ENCODE measurements at regions not wholly inside any gene's neighbourhood (a gene's known extent, or its start where the extent isn't known, plus 50 kb on each side); places are given as distances from the start of the nearest gene placed in this dataset.

DNA sequence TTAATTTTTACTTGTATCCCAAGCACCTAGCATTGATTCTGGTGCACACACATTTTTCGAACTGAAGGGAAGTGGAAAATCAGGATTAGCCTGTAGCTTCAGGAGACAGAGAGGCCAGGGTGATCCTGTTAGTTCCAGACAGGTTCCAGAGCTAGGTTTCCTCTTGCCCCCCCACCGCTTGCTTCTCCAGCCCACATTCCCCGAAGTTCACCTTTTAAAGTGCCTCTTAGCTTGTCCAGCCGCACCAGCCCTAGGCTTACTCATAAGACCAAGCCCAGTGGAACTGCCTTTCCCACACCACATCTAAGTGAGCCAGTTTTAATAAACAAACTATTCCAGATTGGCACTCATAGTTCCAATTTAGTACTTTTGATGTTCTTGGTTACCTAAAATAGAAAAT, 898.6 kb upstream of the KLHL29 start:
- DNase-seq: no peak
- no peak for TF ChIP-seq CTCF (IDR thresholded peaks at IDR 0.05; ENCODE audit: borderline replicate concordance, extremely low read depth, low read length, poor library complexity, severe bottlenecking)
- Histone ChIP-seq H3K4me1 (ENCODE audit: insufficient read depth, low read length) (no peaks in the 10 kb centered on the region), H3K4me2 (ENCODE audit: insufficient read depth, low read length) (no peak overlapping the region), H3K36me3 (ENCODE audit: insufficient read depth, low read length) (no peaks in the 10 kb centered on the region), H3K27ac (ENCODE audit: low read length) (no peak overlapping the region), H4K20me1 (ENCODE audit: insufficient read depth, low read length) (no peaks in the 10 kb centered on the region), H3K79me2 (ENCODE audit: insufficient read depth, low read length) (no peaks in the 10 kb centered on the region), H3K9ac (ENCODE audit: low read depth, low read length) (no peak overlapping the region), H3K9me3 (ENCODE audit: insufficient read depth, low read length, severe bottlenecking) (no peaks in the 10 kb centered on the region), H2AFZ (ENCODE audit: low read depth, low read length) (no peak overlapping the region), H3K4me3 (ENCODE audit: low read depth in 1 of 2, low read length in 2 of 2) (no peak overlapping the region), H3K27me3 (ENCODE audit: insufficient read depth, low read length, poor library complexity) (no peaks in the 10 kb centered on the region)
- ATAC-seq (ENCODE audit: insufficient read depth, low read depth): no peak

GRCh38 chr2:22487036-22487435, 897.9 kb upstream of the KLHL29 start:
- Histone ChIP-seq H4K20me1 (ENCODE audit: insufficient read depth, low read length) (no peaks in the 10 kb centered on the region), H3K4me1 (ENCODE audit: insufficient read depth, low read length) (no peaks in the 10 kb centered on the region), H3K9me3 (ENCODE audit: insufficient read depth, low read length, severe bottlenecking) (no peaks in the 10 kb centered on the region), H3K27ac (ENCODE audit: low read length) (no peak overlapping the region), H3K27me3 (ENCODE audit: insufficient read depth, low read length, poor library complexity) (no peaks in the 10 kb centered on the region), H2AFZ (ENCODE audit: low read depth, low read length) (no peak overlapping the region), H3K79me2 (ENCODE audit: insufficient read depth, low read length) (no peaks in the 10 kb centered on the region), H3K36me3 (ENCODE audit: insufficient read depth, low read length) (no peaks in the 10 kb centered on the region), H3K9ac (ENCODE audit: low read depth, low read length) (no peak overlapping the region), H3K4me3 (ENCODE audit: low read depth in 1 of 2, low read length in 2 of 2) (no peak overlapping the region), H3K4me2 (ENCODE audit: insufficient read depth, low read length) (no peak overlapping the region)
- no peak for TF ChIP-seq EZH2 (IDR thresholded peaks at IDR 0.05; ENCODE audit: borderline replicate concordance, low read depth, low read length, severe bottlenecking)
- no peak for TF ChIP-seq CTCF (IDR thresholded peaks at IDR 0.05; ENCODE audit: borderline replicate concordance, extremely low read depth, low read length, poor library complexity, severe bottlenecking)
- ATAC-seq (ENCODE audit: insufficient read depth, low read depth) (no peak), DNase-seq (no peak)

DNA sequence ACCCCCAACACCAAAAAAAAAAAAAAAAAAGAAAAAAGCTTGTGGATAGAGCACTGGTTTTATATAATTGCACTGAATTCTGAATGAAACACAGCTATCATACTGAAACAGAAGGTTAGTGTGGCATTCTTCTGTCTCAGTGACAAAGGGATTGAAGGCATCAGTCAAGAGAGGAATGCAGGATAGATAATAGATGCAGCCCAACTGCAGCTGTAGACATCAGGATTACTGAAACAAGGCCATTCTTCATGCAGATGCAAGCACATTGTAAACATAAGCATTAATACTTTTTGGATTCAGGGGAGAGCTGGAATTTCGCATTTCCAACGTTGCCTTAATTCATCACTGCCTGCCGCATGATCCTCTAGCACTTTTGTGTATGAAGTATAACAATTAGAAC, 897.4 kb upstream of the KLHL29 start:
- TF ChIP-seq CTCF (IDR thresholded peaks at IDR 0.05; ENCODE audit: borderline replicate concordance, extremely low read depth, low read length, poor library complexity, severe bottlenecking): no peak
- TF ChIP-seq EZH2 (IDR thresholded peaks at IDR 0.05; ENCODE audit: borderline replicate concordance, low read depth, low read length, severe bottlenecking): no peak

DNA sequence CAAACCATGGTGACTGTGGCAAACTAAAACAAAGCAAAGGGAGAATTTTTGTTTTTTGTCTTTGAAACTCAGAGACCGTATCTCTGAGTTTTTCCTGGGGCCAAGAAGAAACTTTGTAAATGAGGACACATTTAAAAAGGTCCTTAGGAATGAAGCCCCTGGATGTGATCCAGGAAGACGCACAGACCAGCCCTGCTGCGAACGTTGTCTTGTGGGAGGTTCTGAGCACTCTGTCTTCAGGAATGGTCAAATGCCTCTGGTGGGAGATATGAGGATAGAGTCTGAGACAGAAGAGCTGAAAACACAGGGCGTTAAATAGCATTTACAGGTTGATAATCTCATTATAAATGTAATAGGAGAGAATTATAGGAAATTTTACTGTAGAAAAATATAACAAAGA, 893.5 kb upstream of the KLHL29 start:
- no peak for TF ChIP-seq CTCF (IDR thresholded peaks at IDR 0.05; ENCODE audit: borderline replicate concordance, extremely low read depth, low read length, poor library complexity, severe bottlenecking)
- no peak for TF ChIP-seq EZH2 (IDR thresholded peaks at IDR 0.05; ENCODE audit: borderline replicate concordance, low read depth, low read length, severe bottlenecking)
- no peak overlapping the region for H3K9ac ChIP-seq (ENCODE audit: low read depth, low read length)
- no peaks in the 10 kb centered on the region for H3K4me1 ChIP-seq (ENCODE audit: insufficient read depth, low read length)
- no peak overlapping the region for H3K27ac ChIP-seq (ENCODE audit: low read length)
- H3K4me2 ChIP-seq (ENCODE audit: insufficient read depth, low read length): no peak overlapping the region
- no peak overlapping the region for H2AFZ ChIP-seq (ENCODE audit: low read depth, low read length)
- no peaks in the 10 kb centered on the region for H3K79me2 ChIP-seq (ENCODE audit: insufficient read depth, low read length)
- no peak for DNase-seq
- no peaks in the 10 kb centered on the region for H3K36me3 ChIP-seq (ENCODE audit: insufficient read depth, low read length)
- H3K27me3 ChIP-seq (ENCODE audit: insufficient read depth, low read length, poor library complexity): no peaks in the 10 kb centered on the region
- H3K4me3 ChIP-seq (ENCODE audit: low read depth in 1 of 2, low read length in 2 of 2): no peak overlapping the region
- no peak for ATAC-seq (ENCODE audit: insufficient read depth, low read depth)
- no peaks in the 10 kb centered on the region for H3K9me3 ChIP-seq (ENCODE audit: insufficient read depth, low read length, severe bottlenecking)
- H4K20me1 ChIP-seq (ENCODE audit: insufficient read depth, low read length): no peaks in the 10 kb centered on the region

More for the DNA sequence above, 897.4 kb upstream of the KLHL29 start:
- DNase-seq (no peak), ATAC-seq (ENCODE audit: insufficient read depth, low read depth) (no peak)
- Histone ChIP-seq H3K4me2 (ENCODE audit: insufficient read depth, low read length) (no peak overlapping the region), H3K27me3 (ENCODE audit: insufficient read depth, low read length, poor library complexity) (no peaks in the 10 kb centered on the region), H3K79me2 (ENCODE audit: insufficient read depth, low read length) (no peaks in the 10 kb centered on the region), H3K27ac (ENCODE audit: low read length) (no peak overlapping the region), H3K9ac (ENCODE audit: low read depth, low read length) (no peak overlapping the region), H3K4me1 (ENCODE audit: insufficient read depth, low read length) (no peaks in the 10 kb centered on the region), H3K9me3 (ENCODE audit: insufficient read depth, low read length, severe bottlenecking) (no peaks in the 10 kb centered on the region), H2AFZ (ENCODE audit: low read depth, low read length) (no peak overlapping the region), H3K4me3 (ENCODE audit: low read depth in 1 of 2, low read length in 2 of 2) (no peak overlapping the region), H4K20me1 (ENCODE audit: insufficient read depth, low read length) (no peaks in the 10 kb centered on the region), H3K36me3 (ENCODE audit: insufficient read depth, low read length) (no peaks in the 10 kb centered on the region)

All from DND-41 (cell line).